ENCODE measurements at regions not wholly inside any gene's neighbourhood (a gene's known extent, or its start where the extent isn't known, plus 50 kb on each side); places are given as distances from the start of the nearest gene placed in this dataset.

DNA sequence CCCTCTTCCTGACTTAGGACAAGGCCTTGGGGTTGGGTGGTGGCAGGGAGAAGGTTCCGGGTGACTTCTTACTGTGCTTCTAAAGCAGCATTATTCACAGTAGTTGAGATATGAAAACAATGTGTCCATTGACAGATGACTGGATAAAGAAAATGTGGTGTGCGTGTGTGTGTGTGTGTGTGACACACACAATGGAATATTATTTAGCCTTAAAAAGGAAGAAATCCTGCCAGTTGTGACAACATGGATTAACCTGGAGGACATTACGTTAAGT lies 128.1 kb upstream of the RASGRP1 start:
- DNase-seq (ENCODE audit: low spot score in 2 of 2) (no peak), FAIRE-seq (no peak)

DNA sequence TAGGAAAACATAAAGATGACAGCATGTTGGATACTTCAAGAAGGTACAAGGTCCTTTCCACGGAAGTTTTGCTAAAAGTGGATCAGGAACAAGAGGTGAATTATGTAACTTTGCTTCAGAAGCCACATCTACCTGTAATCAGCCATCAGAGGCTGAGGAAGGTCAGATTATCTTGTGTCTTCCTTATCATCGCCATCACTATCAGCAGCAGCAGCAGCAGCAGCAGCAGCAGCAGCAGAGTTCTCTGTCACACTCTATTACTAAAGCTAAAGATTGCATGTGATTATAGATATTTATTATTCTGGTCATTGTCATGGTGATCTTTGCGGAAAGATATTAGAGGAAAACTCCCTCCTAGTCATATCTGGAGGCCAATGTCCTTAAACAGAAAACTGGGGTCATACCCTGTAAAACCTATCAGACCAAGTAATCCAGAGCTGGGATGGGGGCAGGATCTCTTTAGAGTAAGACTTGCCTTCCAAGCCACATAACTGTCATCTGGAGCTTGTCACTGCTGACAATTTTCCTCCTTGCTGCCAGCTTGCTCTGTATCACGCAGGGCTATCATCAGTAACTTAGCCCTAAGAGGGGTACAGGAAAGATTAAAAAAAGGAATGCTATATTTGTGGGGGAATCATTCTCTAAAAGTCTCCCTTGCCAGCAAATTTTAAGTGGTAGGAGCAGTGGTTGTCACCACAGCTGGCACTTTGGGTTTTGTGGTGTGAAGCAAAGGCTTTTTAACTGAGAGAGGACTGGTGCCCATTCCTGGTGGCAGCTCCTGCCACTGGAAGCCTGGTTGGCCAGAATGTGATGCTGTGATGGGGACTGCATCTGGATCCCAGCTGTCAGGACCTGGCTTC lies 130.9 kb upstream of the RASGRP1 start:
- no peak for DNase-seq (ENCODE audit: low spot score in 2 of 2)
- no peak for FAIRE-seq

DNA sequence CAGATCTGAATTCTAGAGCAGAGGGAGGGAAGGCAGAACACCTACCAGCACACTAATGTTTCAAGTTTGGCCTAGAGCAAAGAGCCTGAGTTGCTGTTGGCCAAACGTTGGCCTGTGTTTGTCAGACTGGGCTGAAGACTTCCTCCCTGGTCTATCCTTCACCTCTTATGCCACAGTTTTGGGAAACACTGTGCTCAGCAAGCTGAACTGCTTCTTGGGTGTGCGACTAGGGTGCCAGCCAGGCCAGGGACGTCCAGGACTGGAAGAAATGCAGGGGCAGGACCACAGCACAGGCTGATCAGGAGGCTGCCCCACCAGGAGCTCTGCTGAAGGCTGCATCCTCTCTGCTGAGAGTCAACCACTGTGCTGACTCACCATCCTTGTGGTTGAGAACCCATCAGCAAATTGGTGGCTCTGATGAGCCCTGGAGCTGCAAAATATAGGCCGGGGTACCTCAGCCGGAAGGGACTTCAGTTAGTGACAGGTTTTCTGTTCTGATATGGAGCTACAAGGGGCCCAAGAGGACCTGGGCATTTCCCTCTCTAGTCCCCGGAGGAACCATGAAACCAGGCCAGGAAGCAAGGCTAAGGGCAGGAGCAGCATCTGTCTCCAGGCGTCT lies 131.6 kb upstream of the RASGRP1 start:
- FAIRE-seq (no peak), DNase-seq (ENCODE audit: low spot score in 2 of 2) (no peak)

DNA sequence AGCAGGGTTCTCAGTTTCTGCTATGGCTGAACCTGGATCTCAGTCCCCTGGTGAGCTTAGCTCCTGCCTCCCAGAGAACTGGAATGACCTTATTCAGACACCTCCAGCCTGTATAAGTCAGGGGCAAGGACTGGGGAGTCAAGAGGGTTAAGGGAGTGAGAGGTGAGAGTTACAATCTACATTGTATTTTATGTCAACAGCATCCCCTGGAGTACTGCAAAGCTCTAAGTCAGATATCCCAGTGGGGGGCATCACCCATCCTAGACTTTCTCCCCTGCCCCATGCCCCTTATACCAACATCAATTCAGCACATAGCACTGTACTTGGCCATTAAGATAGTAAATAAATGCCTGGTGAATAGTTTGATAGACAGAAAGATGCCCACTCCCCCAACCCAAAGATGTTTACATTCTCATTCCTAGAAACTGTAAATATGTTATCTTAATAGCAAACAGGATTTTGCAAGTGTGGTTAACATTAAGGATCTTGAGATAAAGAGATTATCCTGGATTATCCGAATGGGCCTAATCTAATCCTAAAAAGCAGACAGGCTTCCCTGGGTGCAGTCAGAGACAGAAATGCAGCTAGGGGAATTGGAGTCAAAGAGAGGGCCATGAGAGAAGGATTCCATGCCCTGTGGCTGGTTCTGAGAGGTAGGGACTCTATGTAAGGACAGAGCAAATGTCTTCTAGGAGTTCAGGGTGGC lies 132.3 kb upstream of the RASGRP1 start:
- DNase-seq (ENCODE audit: low spot score in 2 of 2) (no peak), FAIRE-seq (no peak)

DNA sequence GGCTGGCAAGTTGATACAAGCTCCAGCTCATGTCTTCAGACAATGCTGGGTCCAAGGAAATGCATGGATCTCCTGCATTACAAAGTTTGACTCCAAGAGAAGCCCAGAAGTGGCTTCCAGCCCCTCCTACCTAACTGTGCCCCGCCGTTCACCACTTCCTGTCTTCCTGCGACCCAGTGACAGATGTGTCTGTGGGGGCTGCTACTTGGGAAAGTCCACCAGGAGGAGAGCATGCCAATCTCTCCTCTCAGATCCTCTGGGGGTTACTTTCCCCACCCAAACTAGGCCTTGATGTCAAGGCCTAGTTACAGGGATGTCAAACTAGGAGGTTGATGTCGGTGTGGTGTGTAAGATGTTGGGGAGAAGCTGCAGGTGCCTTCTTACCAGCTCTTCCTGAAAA lies 133.6 kb upstream of the RASGRP1 start:
- DNase-seq (ENCODE audit: low spot score in 2 of 2) (no peak), FAIRE-seq (no peak)

DNA sequence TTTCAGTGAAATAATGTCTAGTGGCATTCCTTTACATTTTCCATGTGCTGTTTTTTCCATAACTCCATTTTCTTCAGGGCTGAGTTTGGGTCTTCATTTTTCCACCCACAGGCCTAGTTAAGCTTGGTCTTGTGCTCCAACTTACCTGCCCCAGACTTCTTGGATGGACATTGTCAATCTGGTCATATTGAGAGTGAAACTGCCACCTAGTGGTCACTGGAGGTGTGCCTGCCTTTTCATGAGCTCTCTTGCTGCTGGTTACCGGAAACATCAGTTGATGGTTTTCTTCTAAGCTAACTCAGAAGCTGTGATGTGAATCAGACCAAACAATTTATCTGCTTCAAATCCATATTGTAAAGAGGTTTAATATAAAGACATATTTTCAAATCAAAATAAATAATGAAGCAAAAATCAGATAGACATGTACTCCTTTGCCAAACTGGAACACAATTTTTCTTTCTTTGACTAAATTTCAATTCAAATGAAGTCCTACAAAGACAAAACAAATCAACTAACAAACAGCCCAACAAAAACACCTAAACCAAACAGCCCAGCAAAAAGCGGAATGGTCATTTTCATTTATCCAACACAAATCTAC lies 135.1 kb upstream of the RASGRP1 start:
- DNase-seq (ENCODE audit: low spot score in 2 of 2) (peak; percentile 4 to 52), FAIRE-seq (no peak)

DNA sequence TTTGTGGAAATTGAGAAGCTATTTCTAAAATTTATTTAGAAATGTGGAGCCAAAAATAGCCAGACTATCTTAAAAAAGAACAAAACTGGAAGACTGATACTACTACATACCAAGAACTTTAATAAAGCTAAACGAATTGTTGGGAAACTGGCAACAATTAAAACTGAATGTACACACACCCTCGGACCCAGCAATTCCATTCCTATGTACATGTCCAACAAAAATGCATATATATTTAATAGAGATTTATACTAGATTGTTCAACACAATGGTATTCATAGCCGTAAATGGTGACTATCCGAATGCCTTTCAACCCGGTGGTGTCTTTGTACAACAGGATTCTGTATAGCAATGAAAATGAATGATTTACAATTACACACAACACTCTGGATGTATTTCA lies 136.5 kb upstream of the RASGRP1 start:
- no peak for FAIRE-seq
- DNase-seq (ENCODE audit: low spot score in 2 of 2) = no peak

DNA sequence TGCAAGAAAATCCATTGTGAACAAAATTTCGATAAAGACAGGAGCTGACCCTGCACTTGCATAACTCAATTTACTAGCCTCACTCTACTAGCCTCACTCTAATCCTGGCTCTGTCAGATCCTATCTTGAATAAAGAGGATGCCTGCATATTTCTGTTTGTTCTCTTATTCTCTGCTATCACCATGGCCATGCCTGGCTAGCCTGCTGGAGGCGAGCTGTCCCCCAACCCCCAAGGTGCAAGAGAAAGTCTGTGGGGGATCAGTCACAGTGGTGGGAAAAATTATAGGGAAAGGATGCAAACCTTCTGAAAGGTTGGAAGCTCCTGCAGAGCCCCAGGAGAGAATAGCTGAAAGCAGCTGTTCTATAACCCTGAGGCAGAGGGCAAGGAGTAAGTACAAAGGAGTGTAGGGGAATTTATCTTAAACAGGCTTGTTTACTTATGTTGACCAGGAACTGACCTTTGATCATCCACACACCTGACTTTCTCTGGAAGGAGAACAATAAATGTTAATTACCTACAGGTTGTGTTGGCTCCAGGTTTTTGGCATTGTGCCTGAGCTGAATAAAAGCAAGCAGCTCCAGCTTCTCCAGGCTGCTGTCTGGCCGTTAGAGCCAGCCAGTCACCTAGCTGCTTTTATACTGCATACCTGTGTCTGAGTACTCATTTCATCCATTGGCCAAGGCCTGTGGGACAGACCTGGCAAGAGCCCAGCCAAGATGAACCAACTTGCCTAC lies 137.7 kb upstream of the RASGRP1 start:
- FAIRE-seq = no peak
- no peak for DNase-seq (ENCODE audit: low spot score in 2 of 2)

DNA sequence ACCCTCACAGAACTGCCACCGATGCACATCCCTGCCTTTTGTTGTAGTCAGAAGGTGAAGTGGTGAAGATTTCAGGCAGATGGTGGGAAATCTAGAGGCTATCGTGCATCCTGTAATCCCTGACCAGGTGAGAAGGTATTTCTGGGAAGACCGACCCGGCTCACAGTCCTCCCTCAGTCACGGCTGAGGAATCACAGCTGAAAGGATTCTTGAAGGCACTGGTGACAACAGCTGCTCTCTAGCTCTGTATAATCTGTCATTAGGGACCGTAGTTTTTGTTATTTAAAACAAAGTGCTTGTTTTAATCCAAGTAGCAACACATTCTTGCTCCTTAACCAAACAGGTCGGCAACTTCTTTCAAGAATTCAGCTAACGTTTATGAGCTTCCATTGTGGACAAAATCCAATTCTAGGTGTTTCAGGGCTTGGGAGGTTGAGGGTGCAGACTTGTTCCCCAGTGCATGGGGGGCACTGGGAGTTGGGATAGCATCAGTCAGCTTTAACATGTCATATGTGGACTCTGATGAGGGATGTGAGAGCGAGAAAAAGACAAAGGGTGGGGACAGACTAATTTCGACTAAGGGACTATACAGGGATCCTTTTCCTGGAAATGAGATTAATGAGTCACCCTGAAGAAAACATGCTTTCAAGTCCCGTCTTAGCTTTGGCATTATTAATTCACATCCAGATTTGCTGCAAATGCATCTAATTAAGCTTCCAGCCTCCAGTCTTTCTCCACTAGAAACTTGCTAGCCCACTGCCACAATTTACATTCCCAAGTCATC lies 141.0 kb upstream of the RASGRP1 start:
- no peak for FAIRE-seq
- no peak for DNase-seq (ENCODE audit: low spot score in 2 of 2)

DNA sequence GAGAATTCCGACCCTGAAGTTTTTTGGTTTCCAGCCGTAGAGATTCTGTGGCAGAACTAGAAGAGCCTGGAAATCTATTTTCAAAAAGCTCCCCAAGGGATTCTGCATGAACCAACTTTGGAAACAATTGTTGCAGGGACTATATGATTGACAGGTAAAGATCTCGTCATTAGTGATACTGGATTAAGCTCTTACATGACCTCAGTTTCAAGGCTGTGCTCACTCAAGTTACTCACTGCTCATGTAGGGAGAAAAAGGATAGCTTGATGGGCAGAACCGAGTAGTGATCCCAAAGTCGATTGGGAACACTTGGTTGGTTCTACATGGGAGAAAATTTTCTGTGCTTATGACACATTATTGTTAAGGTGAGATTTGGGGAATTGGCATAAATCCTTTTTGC lies 142.3 kb upstream of the RASGRP1 start:
- DNase-seq (ENCODE audit: low spot score in 2 of 2) (no peak), FAIRE-seq (no peak)

DNA sequence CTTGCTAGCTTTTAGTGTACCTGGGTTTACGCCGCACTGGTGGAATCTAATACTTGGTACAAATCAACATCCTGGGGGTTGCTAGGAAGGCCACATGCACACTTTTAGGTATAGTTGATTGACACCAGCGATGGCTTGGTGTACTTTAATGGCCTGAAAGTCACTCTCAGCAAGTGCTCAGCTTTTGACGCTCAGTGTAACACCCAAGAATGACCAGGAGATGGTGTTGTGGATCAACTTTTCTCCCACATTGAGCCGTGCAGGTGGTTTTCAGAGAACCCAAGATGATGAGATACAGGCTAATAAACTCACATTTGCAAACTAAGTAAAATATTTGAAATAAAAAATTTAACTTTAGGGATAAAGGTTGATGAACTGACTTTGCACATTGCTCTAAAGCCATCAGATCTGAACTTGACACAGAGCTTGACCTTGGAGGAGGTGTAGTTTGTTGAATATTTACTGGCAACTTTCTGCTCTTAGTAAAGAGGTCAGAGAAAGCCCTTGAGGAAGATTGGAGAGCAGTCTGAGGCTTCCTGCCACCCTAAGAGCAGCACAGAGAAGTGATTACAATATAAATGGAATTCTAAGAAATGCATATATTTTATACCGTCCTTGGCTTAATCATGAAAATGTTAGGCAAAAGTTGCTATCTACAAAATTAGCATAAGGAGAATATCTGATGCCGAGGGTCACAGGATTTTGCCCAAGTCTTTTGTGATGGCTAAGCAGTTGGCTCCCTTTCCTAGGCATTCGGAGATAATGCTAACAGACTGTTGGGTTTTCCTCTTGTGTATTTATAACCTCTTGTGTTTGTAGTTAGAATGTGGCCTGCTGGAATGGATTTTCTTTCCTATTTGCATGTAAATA lies 143.4 kb upstream of the RASGRP1 start:
- FAIRE-seq (peak; percentile 59), DNase-seq (ENCODE audit: low spot score in 2 of 2) (peak in 1 of 2 donors; percentile 22)

DNA sequence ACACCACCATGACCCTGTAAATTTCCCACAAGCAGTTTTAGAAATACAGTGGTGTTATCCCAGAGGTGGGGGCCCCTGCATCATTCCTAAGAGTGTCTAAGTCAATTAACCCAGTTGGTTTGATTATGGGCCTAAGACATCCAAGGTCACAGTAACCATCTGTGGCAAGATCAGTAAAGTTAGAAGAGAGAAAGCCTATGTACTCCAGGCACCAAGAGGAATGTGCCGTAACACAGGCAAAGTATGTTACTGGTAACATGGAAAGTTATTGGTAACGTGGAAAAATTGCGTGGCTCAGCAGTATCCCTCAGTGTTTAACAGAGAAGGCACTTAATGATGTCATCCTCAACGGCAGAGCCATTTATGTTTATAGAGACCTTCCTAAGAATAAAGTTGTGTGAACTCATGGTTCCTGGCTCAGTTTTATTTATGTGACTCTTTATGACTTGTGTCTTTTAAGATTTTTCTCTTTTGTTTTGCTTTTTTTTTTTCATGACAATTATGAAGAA lies 144.1 kb upstream of the RASGRP1 start:
- FAIRE-seq (no peak), DNase-seq (ENCODE audit: low spot score in 2 of 2) (no peak)

DNA sequence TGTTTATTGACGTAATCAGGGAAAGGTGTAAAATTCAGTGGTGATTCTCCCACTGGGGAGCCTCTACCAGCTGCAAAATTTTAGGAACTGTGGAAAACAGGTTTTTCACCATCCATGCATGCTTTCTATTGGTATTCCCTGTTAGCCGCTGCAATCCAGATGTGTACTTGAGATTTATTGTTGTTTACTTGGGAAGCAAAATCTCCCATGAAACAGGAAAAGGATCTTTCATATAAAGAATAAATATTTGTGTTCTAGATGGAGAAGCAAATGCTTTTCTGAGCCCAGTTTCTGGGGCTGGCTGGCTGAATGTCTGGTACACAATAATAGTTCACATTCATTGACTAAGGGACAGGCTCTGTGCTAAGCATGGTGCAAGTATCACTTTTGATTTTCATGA lies 144.6 kb upstream of the RASGRP1 start:
- DNase-seq (ENCODE audit: low spot score in 2 of 2) (no peak), FAIRE-seq (no peak)

DNA sequence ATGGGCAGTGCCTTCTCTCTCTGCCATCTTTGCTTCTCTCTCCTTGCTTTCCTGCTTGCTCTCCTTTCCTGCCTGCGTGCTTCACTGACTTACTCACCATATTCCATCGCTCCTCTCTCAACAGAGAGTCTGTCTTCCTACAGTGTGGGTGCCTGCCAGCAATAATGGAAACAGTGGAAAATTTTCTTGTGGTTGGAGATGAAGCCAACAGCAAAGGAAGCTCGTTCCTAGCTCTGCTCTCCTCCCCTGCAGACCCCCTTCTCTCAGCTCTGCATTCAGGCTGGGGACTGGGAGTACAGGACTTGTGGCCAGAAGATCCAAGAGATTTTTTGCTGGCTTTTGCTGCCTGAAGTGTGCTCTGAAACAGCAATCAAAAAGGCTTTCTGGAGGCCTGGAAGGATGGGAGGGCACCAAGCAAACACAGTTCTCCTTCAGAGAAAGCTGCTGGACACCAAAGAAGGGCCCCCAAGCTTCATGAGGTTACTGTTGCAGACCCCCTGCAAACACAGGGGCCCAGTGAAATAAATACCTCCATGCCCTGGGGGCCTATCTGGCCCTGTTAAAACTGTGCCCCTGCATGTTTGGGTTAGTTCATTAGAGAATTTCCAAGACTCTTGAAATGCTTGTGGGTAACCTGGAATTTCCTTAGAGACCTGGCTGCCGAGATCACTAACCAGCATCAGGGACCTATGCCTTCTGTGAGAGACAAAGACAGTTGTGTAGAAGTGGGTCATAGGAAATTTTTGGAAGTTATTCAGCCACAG lies 149.9 kb upstream of the RASGRP1 start:
- FAIRE-seq (no peak), DNase-seq (ENCODE audit: low spot score in 2 of 2) (no peak)

DNA sequence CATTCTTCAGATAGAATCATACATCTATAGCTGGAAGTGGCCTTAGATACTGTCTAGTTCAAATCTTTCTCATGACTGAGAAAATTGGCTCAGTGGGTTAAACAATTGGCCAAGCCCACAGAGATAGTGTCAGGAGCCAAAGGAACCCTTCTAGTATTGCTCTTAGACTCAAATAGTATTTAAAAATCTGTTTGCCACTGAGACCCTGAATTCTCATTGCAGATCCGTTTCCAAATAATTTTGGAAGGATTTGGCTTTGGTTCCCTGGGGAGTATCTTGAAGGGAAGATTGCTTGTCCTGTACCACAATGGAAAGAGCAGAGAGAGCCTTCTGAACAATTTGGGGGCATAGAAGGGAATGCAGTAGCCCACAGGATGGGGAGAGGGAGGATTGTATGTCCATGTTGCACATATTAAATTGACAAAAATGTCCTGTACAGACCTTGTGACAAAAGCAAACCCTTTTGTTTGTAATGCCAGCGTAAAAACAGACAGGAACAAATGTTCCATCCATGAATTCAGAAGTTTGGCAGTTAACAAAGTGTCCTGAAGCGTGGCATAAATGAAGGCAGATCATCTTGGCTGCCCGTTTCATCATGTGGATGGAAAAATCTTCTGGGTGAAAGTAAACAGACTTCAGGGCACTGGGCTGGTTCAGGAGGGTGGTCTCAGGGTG lies 156.4 kb upstream of the RASGRP1 start:
- DNase-seq (ENCODE audit: low spot score in 2 of 2) (no peak), FAIRE-seq (no peak)

DNA sequence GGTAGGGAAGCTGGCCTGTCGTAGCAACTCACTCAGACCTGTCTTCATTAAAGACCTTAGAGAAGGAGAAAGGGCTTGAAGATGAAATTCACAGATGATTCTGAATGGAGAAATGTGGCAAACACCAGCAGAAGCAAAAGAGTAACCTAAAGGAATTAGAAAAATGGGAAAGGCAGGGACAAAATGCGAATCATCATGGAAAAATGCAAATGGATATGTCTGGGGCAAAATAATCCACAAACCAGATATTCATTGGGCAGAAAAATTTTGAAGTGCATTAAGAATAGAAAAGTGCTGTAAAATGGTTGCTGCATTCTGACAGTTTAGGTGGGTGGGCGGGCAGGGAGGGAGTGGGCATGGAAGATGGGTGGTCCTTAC lies 156.9 kb upstream of the RASGRP1 start:
- DNase-seq (ENCODE audit: low spot score in 2 of 2) = no peak
- FAIRE-seq = no peak

DNA sequence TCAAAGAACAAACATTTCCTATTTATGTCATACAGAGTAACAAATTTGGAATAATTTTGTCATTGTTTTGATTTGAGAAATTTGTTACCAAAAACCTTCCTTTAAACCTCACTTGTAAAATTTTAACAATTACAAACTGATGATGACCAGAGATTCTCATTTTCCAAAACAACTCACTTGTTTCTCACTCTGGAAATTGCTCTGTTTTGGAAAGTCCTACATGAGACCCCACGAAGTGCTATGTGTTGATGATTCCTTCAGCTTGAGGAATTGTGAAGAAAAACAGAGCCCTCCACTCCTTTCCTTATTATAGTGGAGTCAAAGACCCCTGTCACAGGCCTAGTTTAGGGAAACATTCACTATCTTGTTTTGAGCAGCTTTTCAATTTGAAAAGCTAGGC lies 157.6 kb upstream of the RASGRP1 start:
- FAIRE-seq = no peak
- DNase-seq (ENCODE audit: low spot score in 2 of 2) = no peak

DNA sequence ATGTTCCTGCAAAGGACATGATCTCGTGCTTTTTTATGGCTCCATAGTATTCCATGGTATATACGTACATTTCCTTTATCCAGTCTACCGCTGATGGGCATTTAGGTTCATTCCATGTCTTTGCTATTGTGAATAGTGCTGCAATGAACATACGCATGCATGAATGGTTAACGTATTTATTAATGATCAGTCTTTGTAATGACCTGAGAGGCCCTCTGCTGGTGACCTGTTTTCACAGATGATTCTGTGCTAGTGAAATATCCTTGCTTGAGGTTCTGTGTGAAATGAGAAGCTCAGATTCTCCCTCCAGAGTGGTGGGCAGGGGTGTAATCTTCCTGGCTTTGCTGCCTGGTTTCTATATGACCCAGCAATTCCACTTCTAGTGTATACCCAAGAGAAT lies 160.2 kb upstream of the RASGRP1 start:
- FAIRE-seq = no peak
- no peak for DNase-seq (ENCODE audit: low spot score in 2 of 2)

Data from frontal cortex (tissue), 3 donors.